Spleen (tissue), 11 donors: ENCODE measurements at regions not wholly inside any gene's neighbourhood (a gene's known extent, or its start where the extent isn't known, plus 50 kb on each side); places are given as distances from the start of the nearest gene placed in this dataset.

Source experiments
- DNase-seq: peaks from one replicate; pipeline ENCODE4 v3.0.0-alpha.2; 2020
- H3K27ac ChIP-seq, 8 donors: fragments of 200-600 bp; sonication (generic) in 7 of 8; 1 replicate in 4 of 8; 2 replicates in 4 of 8; pipeline versions ENCODE4 v1.5.0 to v1.8.0; 2016 to 2021; ENCODE audit warnings: inconsistent platforms in 4 of 8, mild to moderate bottlenecking in 4 of 8, moderate library complexity in 1 of 8
- H3K27me3 ChIP-seq, 7 donors: fragments of 200-600 bp; sonication (generic) in 6 of 7; replicated peaks in 1 of 7; 1 replicate in 4 of 7; 2 replicates in 3 of 7; pipeline versions ENCODE4 v1.5.0 to v1.8.0; 2016 to 2021; ENCODE audit warnings: inconsistent platforms in 3 of 7, mild to moderate bottlenecking in 1 of 7
- H3K36me3 ChIP-seq, 6 donors: fragments of 200-600 bp; sonication (generic) in 5 of 6; 1 replicate in 4 of 6; 2 replicates in 2 of 6; pipeline versions ENCODE4 v1.5.0 to v1.8.0; 2016 to 2021; ENCODE audit warnings: inconsistent platforms in 2 of 6
- H3K4me1 ChIP-seq, 6 donors: fragments of 200-600 bp; sonication (generic) in 5 of 6; 1 replicate in 3 of 6; 2 replicates in 3 of 6; pipeline versions ENCODE4 v1.5.0 to v1.8.0; 2016 to 2021; ENCODE audit warnings: inconsistent platforms in 3 of 6
- H3K4me3 ChIP-seq, 8 donors: fragments of 200-600 bp; sonication (generic) in 7 of 8; 1 replicate in 4 of 8; 2 replicates in 4 of 8; pipeline versions ENCODE4 v1.5.0 to v1.8.0; 2016 to 2021; ENCODE audit warnings: inconsistent platforms in 4 of 8, mild to moderate bottlenecking in 4 of 8, moderate library complexity in 2 of 8
- H3K9me3 ChIP-seq, 8 donors: fragments of 200-600 bp; sonication (generic) in 7 of 8; 1 replicate in 4 of 8; 2 replicates in 4 of 8; pipeline versions ENCODE4 v1.5.0 to v1.8.0; 2016 to 2021; ENCODE audit warnings: inconsistent platforms in 4 of 8
- CTCF ChIP-seq, 11 experiments: fragments of 200-600 bp in 7 of 11; fragments of 450-650 bp in 4 of 11; sonication (generic) in 4 of 11; IDR thresholded peaks in 8 of 11; conservative IDR thresholded peaks in 3 of 11; 1 replicate in 7 of 11; 2 replicates in 4 of 11; pipeline versions ENCODE4 v1.4.0 to v1.8.0; 2016 to 2021; ENCODE audit warnings: antibody characterized with exemption in 11 of 11, inconsistent platforms in 4 of 11, mild to moderate bottlenecking in 1 of 11
- POLR2A ChIP-seq, 3 donors: fragments of 450-650 bp; IDR thresholded peaks; one replicate each; pipeline ENCODE4 v1.5.1; 2017; ENCODE audit warnings: antibody characterized with exemption in 3 of 3, mild to moderate bottlenecking in 1 of 3
- POLR2AphosphoS5 ChIP-seq, 3 donors: sonication (generic); formaldehyde crosslinking; IDR thresholded peaks; one replicate each; pipeline ENCODE4 v1.5.1; 2017; ENCODE audit warnings: antibody characterized with exemption in 3 of 3
- WGBS, 5 donors: extraction: QIAGEN DNeasy Blood & Tissue Kit in 3 of 5; methylation state at CpG; one replicate each; pipeline versions ENCODE4 v1.1.5 to v1.1.7; 2013 to 2018; 5-methylcytosine and 5-hydroxymethylcytosine counted together
- intact Hi-C: fragments of 100-400 bp; cut with DNase I; formaldehyde crosslinking; loops from one replicate; pipeline ENCODE4 v1.15.0; 2023; ENCODE audit warnings: low total_unique reads
- donor health status: healthy with polysubstance abuse.
- donor health status: DM: no; HTN: no; CAD: no; lungs with moderate emphysema.
- donor health status: DM: no; HTN: no; CAD: no.
- donor health status: Bipolar disorder and iron deficiency.
- donor health status: healthy.
- donor health status: DM: no; HTN: no; CAD: no.
- donor health status: DM: yes; HTN: yes; CAD: no.

- Histone ChIP-seq H3K4me1 (no peaks in the 10 kb centered on the region), H3K27ac (no peak overlapping the region), H3K36me3 (no peaks in the 10 kb centered on the region), H3K9me3 (peaks cover 0 to 7% (median 0%) of the 10 kb centered on the region in 8 donors), H3K27me3 (peaks cover 0 to 17% (median 0%) of the 10 kb centered on the region in 7 donors), H3K4me3 (no peak overlapping the region)
- 80 to 90% (median 86%) methylated on average over 19 to 22 of the region's 22 CpGs for WGBS, 5 donors
- intact Hi-C loops, result no loop called here
- peak; percentile 71 for DNase-seq
- no peak for TF ChIP-seq CTCF (IDR thresholded peaks at IDR 0.05 in 8 of 11, conservative IDR thresholded peaks at IDR 0.05 in 3 of 11)
- TF ChIP-seq POLR2A (IDR thresholded peaks at IDR 0.05), result no peak
- TF ChIP-seq POLR2AphosphoS5 (IDR thresholded peaks at IDR 0.05), result no peak
These were observed 156.8 kb upstream of the MLN start for GRCh38 chr6:33960345-33961313.

GRCh38 chr6:33959661-33960344 is 156.0 kb upstream of the MLN start:
- H3K27me3 ChIP-seq, result peaks cover 0 to 17% (median 0%) of the 10 kb centered on the region in 7 donors
- TF ChIP-seq CTCF (IDR thresholded peaks at IDR 0.05 in 8 of 11, conservative IDR thresholded peaks at IDR 0.05 in 3 of 11), result no peak
- no peak overlapping the region for H3K4me3 ChIP-seq
- 78 to 95% (median 89%) methylated on average over 6 to 8 of the region's 8 CpGs for WGBS, 5 donors
- intact Hi-C loops, result no loop called here
- peaks cover 0 to 7% (median 0%) of the 10 kb centered on the region in 8 donors for H3K9me3 ChIP-seq
- no peak overlapping the region for H3K27ac ChIP-seq
- H3K4me1 ChIP-seq, result no peaks in the 10 kb centered on the region
- peak; percentile 48 for DNase-seq
- no peaks in the 10 kb centered on the region for H3K36me3 ChIP-seq

- Histone ChIP-seq H3K4me3 (no peak overlapping the region), H3K9me3 (peaks cover 0 to 3% (median 0%) of the 10 kb centered on the region in 8 donors), H3K36me3 (no peaks in the 10 kb centered on the region), H3K27ac (no peak overlapping the region), H3K27me3 (peaks cover 0 to 17% (median 0%) of the 10 kb centered on the region in 7 donors), H3K4me1 (no peaks in the 10 kb centered on the region)
- intact Hi-C loops, result no loop called here
- peak; percentile 27 for DNase-seq
- TF ChIP-seq POLR2AphosphoS5 (IDR thresholded peaks at IDR 0.05), result no peak
- TF ChIP-seq CTCF (IDR thresholded peaks at IDR 0.05 in 8 of 11, conservative IDR thresholded peaks at IDR 0.05 in 3 of 11), result no peak
- no peak for TF ChIP-seq POLR2A (IDR thresholded peaks at IDR 0.05)
- WGBS, 5 donors, result 0 to 79% (median 48%) methylated on average over 1 to 2 of the region's 2 CpGs; no CpG with 5 or more reads in 1 of the 5 donors
These were observed 155.5 kb upstream of the MLN start for GRCh38 chr6:33959329-33959651.
